ENCODE measurements at regions not wholly inside any gene's neighbourhood (a gene's known extent, or its start where the extent isn't known, plus 50 kb on each side); places are given as distances from the start of the nearest gene placed in this dataset.

DNA sequence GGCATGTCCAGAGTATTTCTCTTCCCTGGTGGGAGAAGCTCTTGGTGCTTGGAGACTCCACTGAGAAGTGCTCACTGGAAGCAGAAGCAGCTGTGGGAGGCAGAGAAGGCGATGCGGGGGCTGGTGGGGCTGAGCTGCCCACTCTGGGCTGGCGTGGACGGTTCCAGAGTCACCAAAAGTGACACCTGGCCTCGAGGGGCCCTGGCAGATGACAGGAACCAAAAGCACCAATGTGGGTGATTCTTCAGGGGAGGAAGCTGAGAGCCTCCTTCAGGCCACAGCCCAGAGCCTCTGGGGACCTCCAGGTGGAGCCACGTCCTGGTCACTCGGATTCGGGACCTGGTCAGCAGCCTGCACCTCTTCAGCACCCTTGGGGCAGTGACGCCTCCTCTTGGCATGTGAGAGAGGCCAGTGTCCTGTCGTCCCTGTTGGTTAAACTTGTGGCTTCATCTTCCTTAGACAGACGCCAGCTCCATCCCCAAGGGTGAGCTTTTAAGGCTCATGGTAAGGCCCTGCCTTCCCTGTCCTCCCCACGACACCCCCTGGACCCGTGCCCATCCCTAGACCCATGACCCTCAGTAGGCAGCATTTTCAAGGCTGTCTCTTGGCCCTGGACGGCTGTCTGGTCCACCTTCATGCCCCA, 78.7 kb upstream of the IRX4 start:
- TF ChIP-seq, protein P1, sequence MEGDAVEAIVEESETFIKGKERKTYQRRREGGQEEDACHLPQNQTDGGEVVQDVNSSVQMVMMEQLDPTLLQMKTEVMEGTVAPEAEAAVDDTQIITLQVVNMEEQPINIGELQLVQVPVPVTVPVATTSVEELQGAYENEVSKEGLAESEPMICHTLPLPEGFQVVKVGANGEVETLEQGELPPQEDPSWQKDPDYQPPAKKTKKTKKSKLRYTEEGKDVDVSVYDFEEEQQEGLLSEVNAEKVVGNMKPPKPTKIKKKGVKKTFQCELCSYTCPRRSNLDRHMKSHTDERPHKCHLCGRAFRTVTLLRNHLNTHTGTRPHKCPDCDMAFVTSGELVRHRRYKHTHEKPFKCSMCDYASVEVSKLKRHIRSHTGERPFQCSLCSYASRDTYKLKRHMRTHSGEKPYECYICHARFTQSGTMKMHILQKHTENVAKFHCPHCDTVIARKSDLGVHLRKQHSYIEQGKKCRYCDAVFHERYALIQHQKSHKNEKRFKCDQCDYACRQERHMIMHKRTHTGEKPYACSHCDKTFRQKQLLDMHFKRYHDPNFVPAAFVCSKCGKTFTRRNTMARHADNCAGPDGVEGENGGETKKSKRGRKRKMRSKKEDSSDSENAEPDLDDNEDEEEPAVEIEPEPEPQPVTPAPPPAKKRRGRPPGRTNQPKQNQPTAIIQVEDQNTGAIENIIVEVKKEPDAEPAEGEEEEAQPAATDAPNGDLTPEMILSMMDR (IDR thresholded peaks at IDR 0.05; ENCODE audit: insufficient read depth, low read length, poor library complexity, severe bottlenecking): no peak
- TF ChIP-seq EZH2phosphoT487 (conservative IDR thresholded peaks at IDR 0.05; ENCODE audit: low read length): no peak
